H9 (cell line): ENCODE measurements at regions not wholly inside any gene's neighbourhood (a gene's known extent, or its start where the extent isn't known, plus 50 kb on each side); places are given as distances from the start of the nearest gene placed in this dataset.

ENCODE experiments used
- DNase-seq: peaks from one replicate; pipeline ENCODE4 v3.0.0-alpha.2; 2017
- H2AFZ ChIP-seq: one replicate; pipeline ENCODE4 v1.6.1; 2013; ENCODE audit warnings: mild to moderate bottlenecking, low read length, control low read depth, moderate library complexity
- H2AK5ac ChIP-seq: 2 replicates; pipeline ENCODE4 v1.6.1; 2013; ENCODE audit warnings: low read length, control low read depth, mixed read lengths; ENCODE audit not compliant: insufficient read length
- H2BK120ac ChIP-seq: one replicate; pipeline ENCODE4 v1.6.1; 2013; ENCODE audit warnings: low read depth, mild to moderate bottlenecking, low read length, control low read depth, inconsistent platforms; ENCODE audit not compliant: poor library complexity, severe bottlenecking
- H2BK12ac ChIP-seq: 2 replicates; pipeline ENCODE4 v1.6.1; 2013; ENCODE audit warnings: low read length, control low read depth, mixed read lengths, low read depth; ENCODE audit not compliant: insufficient read length
- H2BK15ac ChIP-seq: 2 replicates; pipeline ENCODE4 v1.6.1; 2013; ENCODE audit warnings: low read depth, low read length, control low read depth
- H2BK20ac ChIP-seq: one replicate; pipeline ENCODE4 v1.6.1; 2013; ENCODE audit warnings: low read depth, mild to moderate bottlenecking, low read length, control low read depth, inconsistent platforms; ENCODE audit not compliant: poor library complexity, severe bottlenecking
- H2BK5ac ChIP-seq: 2 replicates; pipeline ENCODE4 v1.6.1; 2013; ENCODE audit warnings: low read length, control low read depth, mixed read lengths; ENCODE audit not compliant: insufficient read length
- H3K14ac ChIP-seq: 2 replicates; pipeline ENCODE4 v1.6.1; 2013; ENCODE audit warnings: low read length, control low read depth; ENCODE audit not compliant: insufficient read depth
- H3K18ac ChIP-seq: 2 replicates; pipeline ENCODE4 v1.6.1; 2013; ENCODE audit warnings: low read depth, mild to moderate bottlenecking, mixed read lengths, low read length, control low read depth; ENCODE audit not compliant: insufficient read length
- H3K23ac ChIP-seq: 2 replicates; pipeline ENCODE4 v1.6.1; 2013; ENCODE audit warnings: low read length, control low read depth, mixed read lengths, low read depth; ENCODE audit not compliant: insufficient read length
- H3K23me2 ChIP-seq: 2 replicates; pipeline ENCODE4 v1.6.1; 2013; ENCODE audit warnings: low read depth, mild to moderate bottlenecking, mixed read lengths, low read length, control low read depth; ENCODE audit not compliant: insufficient read length, poor library complexity, severe bottlenecking
- H3K27ac ChIP-seq: 2 replicates; pipeline ENCODE4 v1.5.1; 2013; ENCODE audit warnings: low read length, control low read depth, mixed read lengths, low read depth; ENCODE audit not compliant: insufficient read length
- H3K27me3 ChIP-seq: 2 replicates; pipeline ENCODE4 v1.6.1; 2013; ENCODE audit warnings: low read length, control low read depth, inconsistent platforms; ENCODE audit not compliant: insufficient read depth
- H3K4ac ChIP-seq: 2 replicates; pipeline ENCODE4 v1.6.1; 2013; ENCODE audit warnings: low read depth, mild to moderate bottlenecking, control low read depth, inconsistent platforms, low read length, moderate library complexity
- H3K4me1 ChIP-seq: 2 replicates; pipeline ENCODE4 v1.6.1; 2013; ENCODE audit warnings: low read length, control low read depth, inconsistent platforms; ENCODE audit not compliant: insufficient read depth
- H3K4me2 ChIP-seq: 2 replicates; pipeline ENCODE4 v1.6.1; 2013; ENCODE audit warnings: low read length, control low read depth, mixed read lengths; ENCODE audit not compliant: insufficient read length, insufficient read depth
- H3K56ac ChIP-seq: 2 replicates; pipeline ENCODE4 v1.6.1; 2013; ENCODE audit warnings: low read depth, mild to moderate bottlenecking, mixed read lengths, low read length, control low read depth; ENCODE audit not compliant: insufficient read length
- H3K79me1 ChIP-seq: 2 replicates; pipeline ENCODE4 v1.6.1; 2013; ENCODE audit warnings: low read depth, mild to moderate bottlenecking, moderate library complexity, low read length, control low read depth, inconsistent platforms; ENCODE audit not compliant: insufficient read depth, poor library complexity, severe bottlenecking
- H3K79me2 ChIP-seq: 2 replicates; pipeline ENCODE4 v1.6.1; 2013; ENCODE audit warnings: low read length, control low read depth, inconsistent platforms; ENCODE audit not compliant: insufficient read depth
- H3K9ac ChIP-seq: 2 replicates; pipeline ENCODE4 v1.6.1; 2013; ENCODE audit warnings: low read length, control low read depth, mixed read lengths; ENCODE audit not compliant: insufficient read length; ENCODE audit errors: extremely low read depth
- H3K9me3 ChIP-seq: one replicate; pipeline ENCODE4 v1.6.1; 2013; ENCODE audit warnings: low read depth, low read length, inconsistent platforms; ENCODE audit not compliant: control insufficient read depth
- H3T11ph ChIP-seq: one replicate; pipeline ENCODE4 v1.6.1; 2013; ENCODE audit warnings: mild to moderate bottlenecking, low read length, control low read depth, inconsistent platforms
- H4K20me1 ChIP-seq: one replicate; pipeline ENCODE4 v1.6.1; 2013; ENCODE audit not compliant: control insufficient read depth, insufficient read length, insufficient read depth
- H4K5ac ChIP-seq: 2 replicates; pipeline ENCODE4 v1.6.1; 2013; ENCODE audit warnings: low read depth, mild to moderate bottlenecking, mixed read lengths, low read length, control low read depth; ENCODE audit not compliant: insufficient read length
- H4K8ac ChIP-seq: replicated peaks from 2 replicates; pipeline ENCODE4 v1.6.1; 2013; ENCODE audit warnings: low read length, control low read depth, mixed read lengths, low read depth; ENCODE audit not compliant: insufficient read length
- H4K91ac ChIP-seq: 2 replicates; pipeline ENCODE4 v1.6.1; 2013; ENCODE audit warnings: low read depth, mild to moderate bottlenecking, moderate library complexity, mixed read lengths, low read length, control low read depth; ENCODE audit not compliant: insufficient read length
- H3K27ac Mint-ChIP-seq, 3 experiments: 2 replicates in 2 of 3; 3 replicates in 1 of 3; pipeline ENCODE4 v1.8.0; 2020 to 2021; ENCODE audit warnings: mixed read lengths in 3 of 3, mild to moderate bottlenecking in 1 of 3, moderate library complexity in 1 of 3
- H3K27me3 Mint-ChIP-seq: 2 replicates; pipeline ENCODE4 v1.8.0; 2021; ENCODE audit warnings: low read depth, mild to moderate bottlenecking, moderate library complexity, mixed read lengths
- H3K36me3 Mint-ChIP-seq, 3 experiments: 2 replicates in 2 of 3; 3 replicates in 1 of 3; pipeline ENCODE4 v1.8.0; 2020 to 2021; ENCODE audit warnings: low read depth in 3 of 3, mixed read lengths in 3 of 3; ENCODE audit not compliant: insufficient read depth in 1 of 3
- H3K4me1 Mint-ChIP-seq, 2 experiments: 2 replicates each; pipeline ENCODE4 v1.8.0; 2020; ENCODE audit warnings: mixed read lengths in 2 of 2
- H3K4me3 Mint-ChIP-seq, 2 experiments: 2 replicates in 1 of 2; 3 replicates in 1 of 2; pipeline ENCODE4 v1.8.0; 2020 to 2021; ENCODE audit warnings: mild to moderate bottlenecking in 2 of 2, mixed read lengths in 2 of 2, moderate library complexity in 1 of 2
- H3K9me3 Mint-ChIP-seq, 2 experiments: 2 replicates in 1 of 2; 3 replicates in 1 of 2; pipeline ENCODE4 v1.8.0; 2020; ENCODE audit warnings: mild to moderate bottlenecking in 2 of 2, mixed read lengths in 2 of 2, moderate library complexity in 1 of 2
- WGBS: extraction: QIAGEN DNeasy Blood & Tissue Kit; methylation state at CpG from one replicate; pipeline ENCODE4 v1.1.7; 2013; ENCODE audit warnings: missing lambda C conversion rate, low lambda C conversion rate, mixed read lengths; ENCODE audit not compliant: insufficient read length; ENCODE audit errors: extremely low coverage; 5-methylcytosine and 5-hydroxymethylcytosine counted together
- TF ChIP-seq, protein P1 (sequence below): fragments of 200-600 bp; sonication (generic); conservative IDR thresholded peaks from 3 replicates; pipeline ENCODE4 v1.8.0; 2021; ENCODE audit warnings: antibody characterized with exemption, mild to moderate bottlenecking

DNA sequence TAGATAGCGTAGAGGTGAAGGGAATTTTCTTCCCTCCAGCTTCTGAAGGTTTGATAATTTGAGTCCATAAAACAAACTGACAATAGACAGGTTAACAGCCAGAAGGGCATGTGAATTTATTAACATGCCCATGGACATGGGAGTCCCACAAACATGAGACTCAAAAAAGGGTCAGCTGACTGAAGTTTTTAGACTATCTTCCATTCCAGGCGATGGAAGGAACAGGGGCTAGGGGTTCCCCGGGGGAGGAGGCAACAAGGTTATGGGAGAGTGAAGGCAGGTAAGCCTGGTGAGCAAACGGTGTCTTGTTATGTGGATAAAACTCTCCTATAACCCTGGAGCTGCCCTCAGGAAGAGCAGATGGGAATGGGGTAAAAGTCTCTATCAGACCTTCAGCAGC, 81.5 kb upstream of the SORBS2 start:
- H2BK15ac ChIP-seq: no peak overlapping the region
- no peaks in the 10 kb centered on the region for H3K27me3 ChIP-seq
- H3T11ph ChIP-seq: no peak overlapping the region
- no peaks in the 10 kb centered on the region for H3K4me1 ChIP-seq
- H3K27ac ChIP-seq: no peak overlapping the region
- H3K9me3 ChIP-seq: no peaks in the 10 kb centered on the region
- no peak overlapping the region for H3K4me2 ChIP-seq
- Mint-ChIP-seq H3K27me3 (peaks cover 1% of the 10 kb centered on the region), H3K27ac (peak overlapping the region in 2 of 3 experiments; percentile 31 to 46; a peak in 2 of 7 replicates), H3K36me3 (peaks cover 13 to 42% (median 29%) of the 10 kb centered on the region in 3 experiments), H3K4me1 (peaks cover 22 to 29% of the 10 kb centered on the region in 2 experiments), H3K9me3 (peaks cover 30 to 35% of the 10 kb centered on the region in 2 experiments), H3K4me3 (no peak overlapping the region; a peak in 1 of 5 replicates)
- no peak overlapping the region for H3K9ac ChIP-seq
- whole genome bisulfite sequencing: no CpG with 5 or more reads among the region's 4 CpGs
- H2AFZ ChIP-seq: no peak overlapping the region
- no peak overlapping the region for H3K18ac ChIP-seq
- H4K91ac ChIP-seq: no peak overlapping the region
- H2BK5ac ChIP-seq: no peak overlapping the region
- no peaks in the 10 kb centered on the region for H3K23me2 ChIP-seq
- H2BK20ac ChIP-seq: no peak overlapping the region
- H3K56ac ChIP-seq: no peak overlapping the region
- H3K23ac ChIP-seq: no peak overlapping the region
- no peak overlapping the region for H3K14ac ChIP-seq
- no peak overlapping the region for H2BK120ac ChIP-seq
- no peaks in the 10 kb centered on the region for H3K79me2 ChIP-seq
- H3K4ac ChIP-seq: no peak overlapping the region
- no peak overlapping the region for H4K5ac ChIP-seq
- no peak for DNase-seq
- no peaks in the 10 kb centered on the region for H3K79me1 ChIP-seq
- no peak overlapping the region for H4K8ac ChIP-seq
- no peaks in the 10 kb centered on the region for H4K20me1 ChIP-seq
- no peak overlapping the region for H2BK12ac ChIP-seq
- no peak overlapping the region for H2AK5ac ChIP-seq
- TF ChIP-seq, protein P1, sequence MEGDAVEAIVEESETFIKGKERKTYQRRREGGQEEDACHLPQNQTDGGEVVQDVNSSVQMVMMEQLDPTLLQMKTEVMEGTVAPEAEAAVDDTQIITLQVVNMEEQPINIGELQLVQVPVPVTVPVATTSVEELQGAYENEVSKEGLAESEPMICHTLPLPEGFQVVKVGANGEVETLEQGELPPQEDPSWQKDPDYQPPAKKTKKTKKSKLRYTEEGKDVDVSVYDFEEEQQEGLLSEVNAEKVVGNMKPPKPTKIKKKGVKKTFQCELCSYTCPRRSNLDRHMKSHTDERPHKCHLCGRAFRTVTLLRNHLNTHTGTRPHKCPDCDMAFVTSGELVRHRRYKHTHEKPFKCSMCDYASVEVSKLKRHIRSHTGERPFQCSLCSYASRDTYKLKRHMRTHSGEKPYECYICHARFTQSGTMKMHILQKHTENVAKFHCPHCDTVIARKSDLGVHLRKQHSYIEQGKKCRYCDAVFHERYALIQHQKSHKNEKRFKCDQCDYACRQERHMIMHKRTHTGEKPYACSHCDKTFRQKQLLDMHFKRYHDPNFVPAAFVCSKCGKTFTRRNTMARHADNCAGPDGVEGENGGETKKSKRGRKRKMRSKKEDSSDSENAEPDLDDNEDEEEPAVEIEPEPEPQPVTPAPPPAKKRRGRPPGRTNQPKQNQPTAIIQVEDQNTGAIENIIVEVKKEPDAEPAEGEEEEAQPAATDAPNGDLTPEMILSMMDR: no peak
